Kasumi-1 (cell line): ENCODE measurements at regions not wholly inside any gene's neighbourhood (a gene's known extent, or its start where the extent isn't known, plus 50 kb on each side); places are given as distances from the start of the nearest gene placed in this dataset.
"Not testable (repeated sequence)": the region's sequence is repeated elsewhere in the genome, so short reads cannot be mapped to it uniquely, and the experiment has no call there.

Experiments used
- DNase-seq, 2 experiments: peaks; one replicate each; lab custom pipeline; 2025; lab: John Stamatoyannopoulos, UW

DNA sequence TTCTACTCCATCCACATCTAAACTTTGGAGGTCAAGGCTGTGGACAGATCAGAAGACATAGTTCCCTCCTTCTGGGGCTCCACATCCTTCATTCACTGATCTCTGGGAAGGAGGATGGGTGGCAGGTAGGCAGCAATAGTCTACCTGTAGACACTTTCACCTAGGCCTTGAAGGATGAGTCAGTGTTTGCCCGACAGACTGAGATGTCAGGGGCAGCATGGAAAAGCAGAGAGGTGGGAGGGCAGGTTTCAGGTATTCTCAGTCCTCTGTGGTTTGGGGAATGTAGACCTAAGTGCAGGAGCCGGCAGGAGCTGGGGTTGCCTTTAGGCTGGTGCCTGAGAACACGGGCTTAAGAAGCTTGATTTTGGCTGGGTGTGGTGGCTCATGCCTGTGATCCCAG lies 171.9 kb upstream of the ZNF267 start:
- no peak for DNase-seq

DNA sequence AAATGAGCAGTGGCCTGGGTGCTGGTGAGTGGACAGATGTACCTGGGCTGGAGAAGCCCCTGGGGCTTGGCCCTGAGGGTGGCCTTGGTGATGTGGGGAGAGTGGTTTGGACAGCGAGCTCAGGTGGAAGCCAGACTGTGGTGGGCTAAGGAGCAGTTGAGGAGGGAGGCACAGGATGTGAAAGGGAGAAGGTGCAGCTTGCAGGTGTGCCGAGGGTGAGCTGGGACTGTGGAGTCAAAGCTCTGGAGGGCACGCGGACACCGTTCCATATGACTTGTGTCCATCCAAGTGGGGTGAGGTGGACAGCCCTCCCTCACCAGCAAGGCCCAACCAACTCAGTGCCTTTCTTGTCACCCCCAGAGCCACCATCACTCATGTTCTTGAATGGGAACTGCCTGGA lies 170.8 kb upstream of the ZNF267 start:
- no peak for DNase-seq

DNA sequence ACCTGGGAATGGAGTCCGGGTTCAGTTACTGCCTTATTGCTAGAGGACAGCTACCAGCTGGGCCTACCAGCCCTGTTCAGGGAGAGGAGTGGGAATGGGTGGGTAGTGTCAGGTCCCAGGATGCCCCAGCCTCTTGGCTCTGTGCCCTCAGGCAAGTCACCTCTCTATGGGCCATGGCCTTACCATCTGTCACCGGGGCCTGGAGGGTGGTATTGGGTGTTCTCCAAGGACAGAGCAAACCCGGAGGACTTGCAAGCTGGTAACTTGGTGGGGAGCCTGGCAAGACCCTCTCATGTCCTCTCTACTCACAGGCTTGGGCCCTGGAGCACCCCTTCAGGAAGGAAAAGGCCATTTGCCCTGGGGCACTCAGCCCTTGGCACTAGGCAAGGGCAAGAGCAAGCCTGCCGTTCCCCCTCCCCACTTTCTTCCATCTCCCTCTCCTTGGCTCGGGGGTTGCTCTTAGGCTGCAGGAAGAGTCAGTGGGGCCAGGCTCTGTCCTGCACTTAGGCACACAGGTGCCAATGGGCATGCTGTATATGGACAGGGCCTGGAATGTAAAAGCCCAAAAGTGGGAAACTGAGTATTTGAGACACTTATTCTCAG lies 170.0 kb upstream of the ZNF267 start:
- DNase-seq, result no peak

DNA sequence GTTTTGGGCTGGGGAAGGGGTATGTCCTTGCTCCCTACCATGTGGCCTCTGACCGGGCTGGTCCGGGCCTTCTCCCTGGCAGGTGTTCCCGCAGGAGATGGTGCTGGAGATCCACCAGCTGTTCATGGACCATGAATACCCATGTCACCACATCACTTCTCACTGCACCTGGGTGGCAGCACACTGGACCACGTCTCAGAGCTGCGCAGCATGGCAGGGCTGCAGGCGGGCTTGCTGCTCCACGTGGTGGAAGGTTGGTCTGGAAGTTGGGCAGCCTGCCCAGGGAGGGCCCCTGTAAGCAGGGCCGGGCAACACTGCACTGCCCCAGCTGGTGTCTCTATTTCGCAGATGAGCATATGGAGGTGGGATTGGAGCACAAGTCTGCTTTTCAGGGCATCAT lies 169.5 kb upstream of the ZNF267 start:
- no peak for DNase-seq

DNA sequence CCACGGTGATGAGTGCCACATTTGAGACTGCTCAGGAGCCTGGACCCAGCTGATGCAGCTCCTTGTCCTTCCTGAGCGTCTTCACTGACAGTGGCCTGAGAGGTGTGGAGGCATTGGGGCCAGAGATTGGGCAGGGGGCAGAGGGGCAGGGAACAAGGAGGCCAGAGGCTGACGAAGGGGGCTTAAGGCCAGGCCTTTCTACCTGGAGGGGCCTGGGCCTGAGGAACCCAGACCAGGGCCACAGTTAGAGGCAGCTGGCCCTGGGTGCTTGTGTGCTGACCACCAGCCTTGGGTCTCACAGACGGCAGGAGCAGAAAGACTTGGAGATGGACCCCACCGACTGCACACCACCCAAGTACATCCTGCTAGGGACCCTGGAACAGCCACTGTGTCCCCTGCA lies 168.2 kb upstream of the ZNF267 start:
- DNase-seq, result no peak

DNA sequence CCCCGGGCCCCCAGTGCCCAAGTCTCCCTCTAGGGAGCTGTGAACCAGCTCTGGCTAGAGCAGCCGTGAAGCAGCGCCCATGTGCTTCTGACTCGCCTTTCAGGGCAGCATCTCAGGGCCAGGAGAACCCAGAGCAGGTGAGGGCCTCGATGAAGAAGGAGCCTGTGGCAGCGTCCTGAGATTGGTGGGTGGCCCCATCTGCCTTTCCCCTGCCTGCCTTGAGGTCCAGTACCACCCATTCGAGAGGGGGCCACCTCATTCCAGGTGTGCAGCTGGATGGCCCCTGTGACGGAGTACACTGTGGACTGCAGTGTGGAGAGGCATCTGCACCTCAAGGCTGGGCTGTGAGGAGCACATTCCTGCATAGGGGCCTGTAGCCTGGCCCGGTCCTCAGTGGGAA lies 167.3 kb upstream of the ZNF267 start:
- DNase-seq, result no peak

DNA sequence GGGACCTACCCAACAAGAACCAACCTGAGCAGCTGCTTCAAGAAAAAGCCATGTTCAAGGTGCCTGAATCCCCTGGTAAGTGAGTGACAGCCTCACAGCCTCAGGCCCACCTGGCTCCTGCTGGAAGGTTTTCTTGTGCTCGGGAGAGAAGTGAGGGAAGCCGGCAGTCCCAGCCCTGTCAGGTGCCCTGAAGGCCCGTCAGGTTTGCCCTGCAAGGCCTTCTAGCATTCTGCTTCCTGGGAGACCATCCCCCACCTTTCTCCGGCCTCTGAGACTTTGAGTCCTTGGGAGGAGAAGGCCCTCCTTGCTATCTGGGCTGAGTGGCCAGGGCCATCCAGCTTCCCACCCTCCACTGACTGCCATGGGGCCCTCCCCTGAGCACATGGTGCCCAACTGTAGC lies 166.7 kb upstream of the ZNF267 start:
- DNase-seq, result no peak

DNA sequence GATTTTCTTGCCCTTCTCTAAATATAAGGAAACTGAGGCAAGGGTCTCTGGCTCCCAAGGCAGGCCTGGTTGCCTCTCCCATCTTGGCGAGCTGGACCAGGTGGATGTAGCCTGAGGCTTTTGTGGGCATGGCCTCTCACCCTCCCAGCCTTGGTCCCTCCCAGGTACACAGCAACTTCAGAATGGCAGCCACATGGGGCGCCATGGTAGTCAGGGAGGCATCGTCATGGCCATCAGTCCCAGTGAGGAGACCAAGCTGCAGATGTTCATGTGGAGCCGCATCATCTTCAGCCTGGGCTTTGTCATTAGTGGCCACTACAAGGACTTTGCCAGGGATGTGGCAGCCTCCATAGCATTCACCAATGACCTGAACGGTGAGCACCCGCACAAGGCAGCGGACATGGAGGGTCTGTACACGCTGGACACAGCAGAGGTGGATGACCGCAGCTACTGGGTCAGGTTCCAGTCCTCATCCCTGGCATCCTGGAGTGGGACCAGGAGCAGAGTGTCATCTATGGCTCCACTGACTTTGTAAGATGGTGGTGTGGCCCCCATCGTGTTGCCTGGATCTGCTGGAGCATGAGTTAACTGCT lies 165.8 kb upstream of the ZNF267 start:
- no peak for DNase-seq

DNA sequence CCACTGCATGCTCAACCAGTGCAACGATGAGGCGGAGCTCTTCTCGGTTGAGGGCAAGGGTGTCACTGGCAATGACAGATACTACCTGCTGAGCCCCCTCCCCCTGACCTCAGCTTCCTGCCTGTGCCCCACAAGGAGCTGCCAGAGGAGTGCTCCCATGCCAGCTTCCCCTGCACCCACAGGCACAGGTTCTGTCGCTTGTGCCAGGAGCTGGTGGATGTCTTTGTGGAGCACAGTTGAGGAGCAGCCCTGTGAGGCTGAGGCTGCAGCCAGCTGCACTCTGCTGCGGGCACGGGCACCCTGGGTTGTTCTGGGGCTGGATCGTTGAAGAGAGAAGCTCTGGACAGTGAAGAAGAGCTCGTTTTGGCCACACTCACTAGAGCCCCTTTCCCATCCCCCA lies 165.3 kb upstream of the ZNF267 start:
- no peak for DNase-seq

DNA sequence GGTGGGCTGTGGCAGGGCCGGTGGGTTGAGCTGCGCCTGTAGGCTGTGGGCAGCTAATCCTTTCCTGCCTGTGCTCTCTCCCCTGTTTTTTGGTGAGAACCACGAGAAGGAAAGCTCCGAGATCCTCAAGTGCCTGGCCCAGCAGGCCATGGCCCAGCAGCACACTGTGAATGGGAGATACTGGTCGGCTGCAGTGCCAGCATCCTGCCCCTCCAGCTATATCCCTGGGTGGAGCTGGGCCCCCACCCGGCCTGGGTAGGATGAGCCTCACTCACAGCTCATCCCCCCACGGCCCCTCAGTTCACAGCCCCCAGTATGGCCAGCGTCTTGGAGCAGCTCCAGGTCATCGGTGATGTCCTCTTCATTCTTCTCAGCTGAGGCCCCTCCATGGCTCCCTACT lies 164.4 kb upstream of the ZNF267 start:
- no peak for DNase-seq

DNA sequence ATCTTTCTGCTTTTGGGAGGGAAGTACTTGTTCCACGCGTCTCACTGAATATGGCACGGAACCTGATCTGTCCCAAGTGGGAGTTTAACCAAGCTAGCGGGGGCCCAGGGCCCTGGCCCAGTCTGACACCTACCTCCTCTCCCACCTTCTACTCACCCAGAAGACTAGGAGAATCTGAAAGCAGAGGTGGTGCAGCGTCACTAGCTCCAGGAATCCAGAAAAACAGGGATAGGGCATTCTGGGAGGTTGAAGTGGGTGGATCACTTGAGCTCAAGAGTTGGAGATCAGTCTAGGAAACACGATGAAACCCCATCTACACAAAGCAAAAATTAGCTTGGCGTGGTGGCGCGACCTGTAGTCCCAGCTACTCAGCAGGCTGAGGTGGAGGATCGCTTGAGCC lies 163.5 kb upstream of the ZNF267 start:
- no peak for DNase-seq

DNA sequence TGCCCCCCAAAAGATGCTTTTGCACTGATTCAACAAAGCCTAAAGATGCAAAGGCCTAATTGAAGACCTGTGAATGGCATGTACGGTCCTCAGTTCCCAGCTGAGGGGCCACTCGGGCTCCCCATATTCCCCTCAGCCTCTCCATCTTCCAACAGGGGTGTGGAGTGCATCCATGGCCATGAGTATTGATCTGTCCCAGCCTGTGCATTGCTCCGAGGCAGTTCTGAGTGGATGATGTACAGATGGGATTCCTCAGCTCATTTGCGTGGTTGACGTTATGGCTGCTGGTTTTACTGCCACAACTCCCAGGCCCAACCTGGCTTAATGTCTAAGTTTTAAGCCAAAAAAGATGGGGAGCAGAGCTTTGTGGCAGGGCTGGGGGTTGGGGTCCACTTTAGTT lies 162.7 kb upstream of the ZNF267 start:
- DNase-seq, result no peak

DNA sequence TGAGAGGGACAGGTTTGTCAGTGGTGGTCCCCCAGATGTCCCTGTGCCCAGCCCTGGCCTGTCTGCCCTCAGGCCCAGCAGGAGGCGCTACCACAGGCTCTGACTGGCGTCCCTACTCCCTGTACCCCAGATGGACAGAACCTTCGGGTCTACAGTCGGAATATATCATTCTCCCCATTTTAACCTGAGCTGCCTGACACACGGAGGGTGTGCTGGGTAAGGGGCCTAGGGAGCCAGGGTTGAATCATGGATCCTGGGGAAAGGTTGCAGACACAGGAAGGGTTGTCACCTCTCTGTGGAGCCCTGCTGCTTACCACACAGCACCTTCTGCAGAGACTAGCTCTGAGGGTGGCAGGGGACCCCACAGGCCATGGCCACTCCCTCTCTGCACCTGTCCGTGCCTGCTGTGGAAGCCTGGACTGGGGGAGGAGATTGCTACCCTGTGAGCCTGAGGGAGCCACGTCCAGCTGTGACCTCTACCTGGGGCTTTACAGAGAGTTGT lies 162.2 kb upstream of the ZNF267 start:
- DNase-seq, result no peak

DNA sequence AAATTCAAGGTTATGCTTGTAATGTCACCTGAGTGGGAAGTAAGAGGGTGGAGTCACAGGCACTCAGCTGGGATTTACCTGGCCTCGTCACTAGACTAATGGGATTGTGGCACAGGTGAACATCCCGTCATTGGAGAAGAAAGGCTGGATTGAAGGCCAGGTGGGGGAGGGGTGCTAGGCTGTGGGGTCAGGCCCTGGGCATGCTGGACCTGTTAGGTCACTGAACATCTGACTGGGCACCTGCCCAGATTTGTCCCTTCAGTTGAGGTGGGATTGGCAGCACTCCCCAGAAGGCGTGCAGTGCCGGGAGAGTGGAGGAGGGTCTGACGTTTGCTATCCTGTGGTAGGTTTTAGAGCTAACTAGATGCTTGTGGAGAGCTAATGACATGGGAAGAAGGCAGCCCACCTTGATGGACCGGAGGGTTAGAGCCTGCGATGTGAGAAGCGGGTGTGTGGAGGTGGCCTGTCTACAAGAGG lies 161.5 kb upstream of the ZNF267 start:
- DNase-seq, result no peak

DNA sequence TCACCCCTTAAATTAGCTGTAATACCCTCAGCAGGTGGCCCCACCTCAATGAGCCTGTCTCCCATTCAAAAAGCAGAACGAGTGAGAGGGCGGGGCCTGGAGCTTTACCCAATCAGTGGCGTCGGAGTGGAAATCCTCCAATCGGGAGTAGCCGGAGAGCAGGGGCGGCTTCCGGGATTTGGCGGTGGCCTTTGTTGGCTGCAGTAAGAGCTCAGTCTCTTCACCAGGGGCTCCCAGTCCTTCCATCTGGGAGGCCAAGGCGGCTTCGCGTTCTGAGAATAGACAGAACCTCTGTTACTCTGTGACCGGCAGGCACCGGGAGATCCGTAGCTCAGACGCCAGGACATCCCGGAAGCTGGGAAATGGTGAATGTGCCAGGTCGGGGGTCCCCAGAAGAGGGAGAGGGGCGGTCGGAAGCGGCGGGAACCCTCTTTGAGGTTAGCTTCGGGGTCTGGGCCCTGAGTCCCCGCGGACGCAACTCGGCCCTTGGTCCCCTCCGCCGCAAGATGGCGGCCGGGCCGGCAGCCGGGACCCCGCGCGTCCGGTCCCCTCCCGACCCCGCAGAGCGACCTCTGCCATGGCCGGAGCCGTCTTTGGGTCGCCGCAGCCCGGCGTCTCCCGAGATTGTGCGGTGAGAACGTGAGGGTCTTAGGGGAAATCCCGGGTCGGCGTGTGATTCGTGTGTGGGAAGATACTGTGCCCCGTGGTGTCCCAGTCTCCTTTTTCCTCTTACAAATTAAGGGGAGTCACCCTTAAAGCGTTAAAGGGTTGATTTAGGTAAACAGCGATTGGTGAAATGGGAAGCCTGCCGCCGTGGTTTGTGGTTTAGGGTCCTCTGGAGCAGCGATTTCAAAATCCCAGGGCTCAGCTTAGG lies 160.3 kb upstream of the ZNF267 start:
- peak; percentile 100 for DNase-seq

DNA sequence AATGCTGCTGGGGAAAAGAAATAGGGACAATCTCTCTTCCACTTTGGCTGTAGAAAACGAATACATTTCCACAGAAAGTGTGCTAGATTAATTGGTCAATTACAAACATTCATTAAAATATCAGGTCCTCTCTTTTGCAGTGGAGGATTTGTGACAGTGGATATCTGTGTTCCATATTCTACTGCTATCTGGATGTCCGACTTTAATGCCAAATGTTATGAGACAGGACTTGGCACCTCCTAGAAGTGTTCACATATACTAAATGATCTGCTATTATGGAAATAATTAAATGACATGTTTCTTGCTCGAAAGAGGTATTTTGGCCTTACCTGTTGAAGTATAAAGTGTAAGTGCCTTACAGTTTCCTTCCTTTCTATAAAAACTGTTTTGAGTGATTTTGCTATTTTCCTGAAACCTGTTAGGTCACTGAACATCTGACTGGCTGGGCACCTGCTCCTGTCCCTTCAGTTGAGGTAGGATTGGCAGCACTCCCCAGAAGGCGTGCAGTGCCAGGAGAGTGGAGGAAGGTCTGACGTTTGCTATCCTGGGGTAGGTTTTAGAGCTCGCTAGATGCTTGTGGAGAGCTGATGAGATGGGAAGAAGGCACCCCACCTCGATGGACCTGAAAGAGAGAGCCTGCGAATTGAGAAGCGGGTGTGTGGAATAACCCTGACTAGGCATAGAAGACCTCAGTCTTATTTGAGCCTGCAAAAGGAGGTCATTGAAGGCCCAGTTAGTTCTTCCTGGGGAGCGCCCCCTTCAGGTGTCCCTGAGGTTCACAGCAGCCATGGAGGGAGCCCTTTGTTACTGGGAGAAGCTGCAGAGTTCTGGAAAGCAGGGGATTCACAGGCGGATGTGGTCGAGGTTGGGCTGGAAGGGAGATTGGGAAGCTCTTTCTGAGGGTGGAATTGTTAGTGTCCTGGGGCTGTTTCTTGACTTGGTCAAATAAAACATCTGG lies 159.4 kb upstream of the ZNF267 start:
- peak; percentile 50 to 65 for DNase-seq

DNA sequence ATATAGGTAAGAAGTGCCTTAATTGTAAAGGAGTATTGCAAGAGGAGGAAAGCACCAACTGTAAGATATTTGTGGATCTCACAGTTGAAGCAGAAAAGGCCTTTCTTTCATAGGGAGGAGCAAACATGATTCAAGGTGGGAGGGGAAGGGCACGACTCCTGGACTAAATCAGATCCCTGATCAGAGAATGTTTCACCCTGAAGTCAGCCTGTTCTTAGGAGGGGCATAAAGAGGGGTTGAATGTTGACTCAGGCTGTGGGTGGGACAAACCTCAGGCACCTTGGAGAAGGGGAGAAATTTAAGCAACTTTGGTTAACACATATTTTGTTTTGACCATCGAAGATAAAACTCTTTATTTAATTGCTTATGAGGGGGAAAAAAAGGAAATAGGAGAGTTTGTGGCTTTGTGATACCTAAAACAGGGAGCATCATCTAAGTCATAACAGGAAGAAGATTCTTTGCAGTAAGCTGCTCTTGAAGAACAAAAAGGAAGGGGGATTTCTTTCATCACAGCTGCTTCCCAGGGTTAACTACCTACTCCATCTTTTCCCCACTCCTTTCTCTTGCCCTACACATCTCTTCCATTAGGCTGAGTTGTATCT lies 158.6 kb upstream of the ZNF267 start:
- DNase-seq, result peak; percentile 69 to 77

DNA sequence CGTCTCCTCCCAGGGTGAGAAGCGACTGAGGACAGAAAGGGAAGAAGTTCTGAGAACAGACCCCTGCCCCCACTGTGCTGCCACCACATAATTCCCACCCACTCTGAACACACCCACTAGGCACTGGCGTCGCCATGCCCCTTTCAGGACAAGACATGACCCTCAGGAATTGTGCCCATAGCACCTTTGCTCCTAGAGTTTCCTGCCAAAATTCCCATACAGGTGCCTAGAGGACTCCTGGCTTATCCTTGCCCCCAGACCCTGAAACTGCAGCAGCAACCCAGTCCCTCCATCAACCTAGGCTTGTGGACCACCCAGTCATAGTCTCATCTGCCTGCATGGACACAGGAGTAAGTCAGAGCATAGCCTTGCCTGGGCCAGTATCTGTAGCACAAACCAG lies 157.7 kb upstream of the ZNF267 start:
- DNase-seq, result no peak

DNA sequence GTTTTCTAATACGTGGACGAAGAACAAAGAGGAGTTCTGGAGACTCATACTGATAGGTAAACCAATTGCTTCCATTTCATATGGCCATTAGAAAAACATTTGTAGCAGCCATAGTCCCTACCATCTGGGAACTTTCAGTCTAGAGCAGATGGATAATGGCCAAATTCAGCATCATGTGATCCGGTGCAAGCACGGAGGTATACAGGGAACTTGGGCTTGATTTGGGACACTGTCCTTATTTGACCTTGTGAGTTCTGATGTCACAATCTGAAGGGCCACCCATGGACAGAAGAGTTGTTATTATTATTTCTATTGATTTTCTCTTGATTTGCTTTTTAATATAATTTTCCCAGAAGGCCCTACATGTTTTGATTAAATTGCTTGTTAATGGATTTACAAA lies 154.6 kb upstream of the ZNF267 start:
- no peak for DNase-seq

DNA sequence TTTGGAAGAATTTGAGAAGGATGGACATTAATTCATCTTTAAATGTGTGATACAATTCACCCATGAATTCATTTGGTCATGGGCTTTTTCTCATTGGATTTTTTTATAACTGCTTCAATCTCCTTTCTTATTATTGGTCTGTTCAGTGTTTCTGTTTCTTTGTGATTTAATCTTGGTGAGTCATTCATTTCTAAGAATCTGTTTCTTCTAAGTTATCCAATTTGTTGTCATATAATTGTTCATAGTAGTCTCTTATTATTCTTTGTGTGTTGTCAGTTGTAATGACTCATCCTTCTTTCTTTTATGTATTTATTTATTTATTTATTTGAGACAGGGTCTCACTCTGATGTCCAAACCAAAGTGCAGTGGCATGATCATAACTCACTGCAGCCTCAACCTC lies 146.1 kb upstream of the ZNF267 start:
- DNase-seq, result no peak

DNA sequence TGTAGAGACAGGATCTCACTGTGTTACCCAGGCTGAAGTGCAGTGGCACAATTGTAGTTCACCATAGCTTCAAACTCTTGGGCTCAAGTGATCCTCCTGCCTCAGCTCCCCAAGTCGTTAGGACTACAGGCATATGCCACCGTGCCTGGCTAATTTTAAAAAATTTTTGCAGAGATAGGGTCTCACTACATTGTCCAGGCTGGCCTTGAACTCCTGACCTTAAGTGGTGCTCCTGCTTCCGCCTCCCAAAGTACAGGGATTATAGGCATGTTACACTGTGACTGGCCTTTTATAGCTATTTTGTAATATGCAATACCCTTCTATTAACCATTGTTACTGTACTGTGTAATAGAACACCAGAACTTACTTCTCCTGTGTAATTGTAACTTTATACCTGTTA lies 139.3 kb upstream of the ZNF267 start:
- DNase-seq, result no peak

DNA sequence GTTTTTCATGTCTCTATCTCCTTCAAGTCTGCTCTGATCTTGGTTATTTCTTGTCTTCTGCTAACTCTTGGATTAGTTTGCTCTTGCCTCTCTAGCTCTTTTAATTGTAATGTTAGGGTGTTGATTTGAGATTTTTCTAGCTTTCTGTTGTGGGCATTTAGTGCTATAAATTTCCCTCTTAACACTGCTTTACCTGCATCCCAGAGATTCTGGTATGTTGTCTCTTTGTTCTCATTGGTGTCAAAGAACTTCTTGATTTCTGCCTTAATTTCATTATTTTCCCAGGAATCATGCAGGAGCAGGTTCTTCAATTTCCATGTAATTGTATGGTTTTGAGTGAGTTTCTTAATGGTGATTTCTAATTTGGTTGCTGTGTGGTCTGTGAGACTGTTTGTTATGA lies 128.5 kb upstream of the ZNF267 start:
- DNase-seq, result not testable (repeated sequence)
